ENCODE measurements at regions not wholly inside any gene's neighbourhood (a gene's known extent, or its start where the extent isn't known, plus 50 kb on each side); places are given as distances from the start of the nearest gene placed in this dataset.

DNA sequence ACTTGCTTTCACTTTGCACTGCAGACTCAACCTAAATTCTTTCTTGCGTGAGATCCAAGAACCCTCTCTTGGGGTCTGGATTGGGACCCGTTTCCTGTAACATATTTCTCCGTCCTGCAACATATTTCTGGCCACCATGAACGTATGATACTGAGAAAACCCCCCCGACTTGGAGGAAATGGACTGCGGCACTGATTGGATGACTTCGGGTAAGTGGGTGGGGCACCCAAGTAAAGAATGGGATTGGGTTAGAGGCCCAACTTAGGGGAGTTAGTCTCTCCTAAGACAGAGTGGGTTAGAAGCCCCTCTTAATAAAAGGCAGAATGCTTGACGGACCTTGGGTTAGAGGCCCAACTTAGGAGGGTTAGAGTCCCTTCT, 690.4 kb downstream of the UQCRFS1 start:
- DNase-seq: no peak

DNA sequence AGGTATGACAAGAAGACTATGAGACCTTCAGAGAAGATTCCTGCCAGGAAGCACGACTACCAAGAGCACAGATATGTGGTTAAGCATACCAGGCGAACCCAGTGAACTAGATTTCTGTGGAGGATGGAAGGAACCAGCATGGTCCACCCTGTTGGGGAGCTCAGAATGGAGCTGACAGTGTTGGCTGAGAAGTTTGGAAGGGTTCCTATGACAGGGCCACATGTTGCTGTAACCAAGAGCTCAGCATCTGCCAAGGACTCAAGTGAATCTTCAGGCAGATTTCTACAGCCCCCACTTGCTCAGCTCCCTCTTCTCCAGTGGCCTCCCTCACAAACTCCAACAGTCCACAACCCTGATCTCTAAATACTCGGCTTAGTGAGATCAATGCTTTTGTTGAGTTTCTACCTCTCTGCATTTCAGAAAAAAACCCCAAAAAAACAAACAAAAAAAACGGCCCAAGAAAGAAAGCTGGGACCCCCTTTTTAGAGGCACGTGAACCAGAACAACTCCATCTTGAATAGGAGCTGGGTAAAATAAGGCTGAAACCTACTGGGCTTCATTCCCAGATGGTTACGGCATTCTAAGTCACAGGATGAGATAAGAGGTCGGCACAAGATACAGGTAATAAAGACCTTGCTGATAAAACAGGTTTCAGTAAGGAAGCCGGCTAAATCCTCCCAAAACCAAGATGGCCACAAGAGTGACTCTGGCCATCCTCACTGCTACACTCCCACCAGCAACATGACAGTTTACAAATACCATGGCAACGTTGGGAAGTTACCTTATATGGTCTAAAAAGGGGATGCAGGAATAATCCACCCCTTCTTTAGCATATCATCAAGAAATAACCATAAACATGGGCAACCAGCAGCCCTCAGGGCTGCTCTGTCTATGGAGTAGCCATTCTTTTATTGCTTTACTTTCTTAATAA, 691.1 kb downstream of the UQCRFS1 start:
- DNase-seq: no peak

DNA sequence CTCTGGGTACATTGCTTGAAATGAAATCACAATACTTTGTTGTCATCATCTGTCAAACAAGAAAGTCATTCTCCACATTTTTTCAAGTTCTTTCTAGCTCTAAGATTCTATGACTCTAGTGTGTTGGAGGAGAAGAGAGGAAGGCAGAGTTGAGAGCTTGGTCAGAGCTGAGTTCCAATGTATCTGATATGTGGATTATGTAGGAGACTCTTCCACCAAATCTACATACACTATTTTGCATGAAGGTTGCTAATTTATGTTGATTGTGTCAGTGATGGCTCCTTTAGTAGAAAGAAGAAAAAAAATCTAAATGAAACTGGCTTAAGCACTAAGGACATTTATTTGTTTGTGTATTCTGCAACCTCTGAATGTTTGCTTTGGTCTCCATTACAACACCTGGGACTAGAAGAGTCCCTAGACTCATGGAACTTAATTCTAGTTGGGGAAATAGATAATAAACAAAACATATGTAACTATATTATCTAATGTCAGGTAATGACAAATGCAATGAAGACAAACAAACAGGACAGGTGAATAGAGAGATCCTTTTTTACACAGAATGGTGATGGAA, 691.9 kb downstream of the UQCRFS1 start:
- no peak for DNase-seq

DNA sequence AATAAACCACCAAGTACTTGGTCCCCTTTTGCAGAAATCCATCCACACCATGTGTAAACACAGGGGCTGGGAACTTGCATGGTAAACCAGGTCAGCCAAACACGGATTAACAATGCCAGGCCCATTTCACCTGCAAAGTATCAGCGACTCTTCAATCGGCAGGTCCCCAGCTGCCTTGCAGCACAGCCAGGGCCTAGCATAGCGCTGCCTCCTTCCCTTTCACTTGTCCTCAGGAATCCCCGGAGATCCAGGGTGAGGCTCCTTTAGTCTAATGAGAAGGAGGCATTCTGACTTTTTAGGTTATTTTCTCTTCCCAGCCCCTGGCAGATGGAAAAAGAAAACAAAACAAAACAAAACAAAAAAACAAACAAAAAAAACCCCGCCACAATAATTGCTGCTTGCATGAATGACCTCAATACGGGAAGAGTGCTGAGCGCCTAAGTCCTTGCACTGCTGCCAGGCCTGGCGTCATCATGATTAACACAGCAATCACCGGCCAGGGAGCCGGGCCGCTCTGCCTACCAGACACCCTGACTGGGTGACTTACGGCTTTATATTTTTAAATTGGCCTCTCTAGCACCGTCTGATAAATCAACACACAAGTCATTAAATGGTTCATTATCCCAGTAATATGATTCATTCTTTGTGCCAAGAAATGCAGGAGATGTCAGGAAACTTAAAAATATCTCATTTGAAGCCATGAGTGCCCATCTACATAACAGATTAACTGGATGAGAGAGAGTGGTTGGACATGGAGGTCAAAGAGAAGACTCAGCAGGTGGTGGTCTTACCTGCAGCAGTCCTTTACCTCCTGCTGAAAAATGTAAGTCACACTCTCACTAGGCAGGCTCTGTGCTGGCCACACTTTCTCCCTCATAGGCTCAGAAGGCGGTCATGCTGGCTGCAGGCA, 692.7 kb downstream of the UQCRFS1 start:
- DNase-seq: no peak

DNA sequence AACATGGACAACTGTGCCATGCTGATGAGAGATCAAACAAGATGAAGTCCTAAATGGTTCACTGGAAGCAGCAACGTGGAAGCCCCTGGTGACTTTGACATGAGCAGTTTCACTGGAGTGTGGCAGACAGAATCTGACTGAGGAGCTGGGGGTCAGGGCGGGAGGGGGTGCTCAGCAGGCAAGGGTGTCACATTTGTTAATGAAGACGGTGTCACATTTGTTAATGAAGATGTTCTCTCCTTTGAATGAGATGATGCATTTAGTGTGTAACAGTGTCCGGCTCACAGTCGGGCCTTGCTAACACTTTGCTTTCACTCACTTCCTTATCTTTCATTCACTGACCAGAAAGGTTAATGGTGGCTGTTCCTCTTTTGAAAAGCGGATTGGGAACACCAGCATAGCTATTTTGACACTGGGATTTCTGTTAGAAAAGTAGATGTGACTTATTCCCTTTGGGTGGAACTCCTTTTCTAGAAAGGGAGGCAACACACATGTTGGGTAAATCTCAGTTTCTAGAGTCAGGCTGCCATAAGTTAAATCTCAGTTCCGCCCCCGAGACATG, 693.7 kb downstream of the UQCRFS1 start:
- DNase-seq: no peak

DNA sequence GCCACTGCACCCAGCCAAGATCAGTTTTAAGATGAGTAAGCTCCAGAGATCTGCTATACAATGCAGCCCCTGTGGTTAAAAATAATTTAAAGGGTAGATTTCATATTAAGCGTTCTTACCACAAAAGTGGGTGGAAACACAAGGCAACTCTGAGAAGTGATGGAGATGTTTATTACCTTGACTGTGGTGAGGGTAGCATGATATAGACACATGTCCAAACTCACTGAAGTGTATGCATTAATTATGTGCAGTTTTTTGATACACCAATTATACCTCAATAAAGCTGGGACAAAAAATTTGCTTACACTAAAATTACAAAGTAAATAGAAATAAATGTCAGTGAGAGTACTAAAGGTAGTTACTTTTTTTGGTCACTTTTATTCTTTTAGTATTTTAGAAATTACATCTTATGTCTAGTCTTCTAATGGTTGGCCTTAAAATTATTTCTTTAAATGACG, 696.5 kb downstream of the UQCRFS1 start:
- DNase-seq: no peak

DNA sequence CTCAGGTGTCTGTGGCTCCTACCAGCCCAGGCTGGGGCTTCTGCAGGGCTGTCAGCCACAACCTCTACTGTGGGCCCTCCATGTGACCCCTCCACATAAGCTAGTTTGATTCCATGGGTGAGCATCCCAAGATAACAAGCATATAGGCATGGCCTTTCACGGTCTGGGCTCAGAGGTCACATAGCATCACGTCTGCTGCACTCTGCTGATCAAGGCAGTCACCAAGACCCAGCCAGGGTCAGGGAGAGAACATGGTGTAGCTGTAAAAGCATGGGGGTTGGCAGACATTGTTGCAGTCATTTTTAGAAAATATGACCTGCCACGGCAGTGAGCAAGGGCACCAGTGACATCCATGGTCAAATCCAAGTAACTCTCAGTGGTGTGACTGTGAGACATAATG, 698.8 kb downstream of the UQCRFS1 start:
- no peak for DNase-seq

DNA sequence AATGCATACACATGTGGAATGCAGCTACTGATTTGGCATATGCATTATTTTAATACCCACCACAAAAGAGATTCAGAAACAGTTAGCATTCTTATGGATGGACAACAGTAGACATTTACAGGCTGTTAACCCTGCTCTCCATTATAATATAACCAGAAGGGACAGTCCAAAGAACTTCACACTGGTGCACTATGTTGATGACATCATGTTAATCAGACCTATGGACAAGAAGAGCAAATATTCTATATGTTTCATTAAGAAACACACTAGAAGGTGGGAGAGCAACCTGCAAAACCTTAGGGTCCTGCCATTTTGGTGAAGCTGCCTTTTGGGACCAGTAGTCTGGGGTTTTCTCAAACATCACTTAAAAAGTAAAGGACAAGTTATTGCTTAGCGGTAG, 701.3 kb downstream of the UQCRFS1 start:
- DNase-seq: no peak

DNA sequence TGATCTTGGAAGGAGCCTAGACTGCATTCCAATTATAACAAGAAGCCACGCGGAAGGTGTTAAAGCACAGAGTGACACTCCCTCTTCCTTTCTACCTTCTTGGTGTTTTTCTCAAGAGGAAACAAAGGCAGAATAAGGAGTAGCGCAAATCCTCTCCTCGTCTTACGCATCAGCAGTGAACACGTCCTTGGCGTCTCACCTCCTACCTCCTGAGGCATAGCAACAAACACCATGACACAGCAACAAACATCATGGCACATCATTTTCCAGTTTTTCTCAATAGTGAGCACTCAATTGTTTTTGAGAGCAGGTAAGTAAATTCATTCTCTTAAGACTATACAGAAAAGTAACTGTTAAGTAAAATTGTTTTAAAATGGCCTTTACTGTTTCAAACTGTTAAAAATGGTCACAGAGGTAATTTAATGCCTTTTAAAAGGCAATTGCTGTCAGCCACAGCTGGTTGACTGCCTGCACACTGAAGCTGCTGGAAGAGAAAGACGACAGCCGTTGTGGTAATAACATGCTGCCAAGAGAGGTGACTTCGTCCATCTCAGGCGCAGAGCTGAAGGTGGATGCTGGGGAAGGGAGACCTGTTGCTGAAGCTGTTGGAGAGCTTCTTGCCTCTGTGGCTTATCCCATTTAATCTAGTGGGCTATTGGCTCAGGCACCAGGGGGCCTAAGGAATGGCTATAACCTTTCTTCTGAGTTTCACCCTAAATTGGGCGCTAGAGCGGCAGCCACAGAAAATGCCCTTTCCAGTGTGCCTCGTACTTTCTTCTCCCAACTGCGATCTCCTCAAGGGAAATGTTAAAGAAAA, 703.7 kb downstream of the UQCRFS1 start:
- DNase-seq: no peak

DNA sequence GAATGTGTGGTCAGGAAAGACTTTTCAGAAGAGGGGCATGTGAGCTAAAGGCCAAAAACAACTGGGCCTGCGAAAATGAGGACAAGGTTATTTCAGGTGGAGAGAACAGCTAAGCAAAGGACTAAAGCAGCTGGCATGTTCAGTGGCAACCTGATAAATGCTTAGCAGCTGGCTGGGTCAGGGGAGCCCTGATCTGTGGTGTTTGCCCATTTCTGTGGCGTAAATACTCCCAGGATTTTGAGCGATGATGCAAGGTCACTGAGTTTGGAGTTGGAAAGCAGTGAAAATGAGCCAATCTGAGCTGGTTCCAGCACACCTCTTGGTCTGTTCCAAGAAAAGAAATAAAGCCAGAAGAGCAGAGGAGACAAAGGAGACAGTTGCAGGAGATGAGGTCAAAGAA, 704.3 kb downstream of the UQCRFS1 start:
- DNase-seq: no peak

DNA sequence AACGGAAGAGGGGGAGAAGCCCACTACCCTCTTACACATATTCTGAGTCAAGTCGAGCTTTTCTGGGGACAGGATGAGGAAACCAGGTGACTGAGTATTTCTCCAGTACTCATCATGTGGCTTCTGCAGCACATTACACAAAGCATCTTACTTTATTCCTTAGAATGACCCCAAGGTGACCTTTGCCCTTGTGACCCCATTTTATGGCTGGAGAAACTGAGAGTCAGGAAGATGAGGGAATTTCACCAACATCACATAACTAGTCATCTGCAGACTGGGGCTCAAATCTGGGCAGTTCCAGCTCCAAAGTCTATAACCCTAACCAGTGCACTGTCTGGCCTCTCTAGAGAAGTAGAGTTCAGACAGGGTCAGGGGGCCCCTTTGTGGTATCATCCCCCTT, 707.0 kb downstream of the UQCRFS1 start:
- no peak for DNase-seq

DNA sequence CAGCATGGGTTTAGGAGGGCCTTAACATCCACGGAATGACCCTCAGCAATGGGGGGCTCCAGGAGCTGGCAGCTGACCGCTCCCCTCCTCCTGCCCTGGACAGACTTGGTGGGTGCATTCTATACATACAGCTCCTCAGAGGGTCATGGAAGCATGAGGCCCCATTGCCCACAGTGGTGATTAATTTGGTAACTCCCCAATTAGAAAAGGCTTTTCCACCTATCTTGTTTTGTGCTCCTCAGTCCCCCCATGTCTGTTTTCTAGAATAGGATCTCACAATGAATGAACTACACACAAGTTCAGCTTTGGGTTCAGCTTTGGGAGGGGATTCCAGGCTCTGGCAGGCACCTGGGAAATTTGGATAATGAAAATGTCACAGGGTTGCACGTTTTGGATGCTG, 707.8 kb downstream of the UQCRFS1 start:
- DNase-seq: no peak

DNA sequence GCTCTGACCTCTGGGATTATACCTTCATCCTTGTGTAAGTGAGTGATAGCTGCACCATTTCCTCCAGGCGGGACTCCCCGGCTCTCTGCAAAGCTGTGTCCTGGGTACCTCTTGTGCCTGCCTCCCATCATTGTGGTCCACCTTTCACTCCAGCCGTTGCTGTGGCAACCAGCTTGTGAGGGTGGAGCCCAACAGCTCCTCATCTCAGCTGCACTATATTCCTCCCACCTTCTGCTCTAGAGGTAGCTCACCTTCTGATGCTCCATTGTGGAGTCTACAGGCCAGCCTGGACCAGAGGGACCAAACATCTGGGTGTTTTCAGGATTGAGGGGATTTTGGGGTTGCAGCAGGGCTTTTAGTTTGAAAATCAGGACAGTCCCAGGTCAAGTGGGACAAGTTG, 708.2 kb downstream of the UQCRFS1 start:
- no peak for DNase-seq

DNA sequence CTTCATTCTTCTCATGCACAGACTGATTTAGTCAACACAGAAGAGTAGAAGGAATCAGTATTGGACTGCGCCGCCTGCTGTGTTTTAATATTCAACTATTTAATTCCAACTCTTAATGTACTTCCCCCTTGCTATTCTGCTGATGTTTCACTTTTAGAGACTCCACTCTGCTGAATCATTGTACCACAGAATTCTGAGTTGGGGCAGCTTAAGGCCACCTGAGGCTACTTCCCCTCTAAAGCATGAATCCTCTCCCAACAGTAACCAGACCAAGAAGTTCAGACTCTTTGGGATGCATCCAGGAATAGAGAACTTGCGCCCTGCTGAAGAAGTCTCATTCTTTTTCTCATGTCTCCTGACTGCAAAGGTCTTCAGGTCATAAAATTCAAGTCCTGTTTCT, 708.8 kb downstream of the UQCRFS1 start:
- no peak for DNase-seq

DNA sequence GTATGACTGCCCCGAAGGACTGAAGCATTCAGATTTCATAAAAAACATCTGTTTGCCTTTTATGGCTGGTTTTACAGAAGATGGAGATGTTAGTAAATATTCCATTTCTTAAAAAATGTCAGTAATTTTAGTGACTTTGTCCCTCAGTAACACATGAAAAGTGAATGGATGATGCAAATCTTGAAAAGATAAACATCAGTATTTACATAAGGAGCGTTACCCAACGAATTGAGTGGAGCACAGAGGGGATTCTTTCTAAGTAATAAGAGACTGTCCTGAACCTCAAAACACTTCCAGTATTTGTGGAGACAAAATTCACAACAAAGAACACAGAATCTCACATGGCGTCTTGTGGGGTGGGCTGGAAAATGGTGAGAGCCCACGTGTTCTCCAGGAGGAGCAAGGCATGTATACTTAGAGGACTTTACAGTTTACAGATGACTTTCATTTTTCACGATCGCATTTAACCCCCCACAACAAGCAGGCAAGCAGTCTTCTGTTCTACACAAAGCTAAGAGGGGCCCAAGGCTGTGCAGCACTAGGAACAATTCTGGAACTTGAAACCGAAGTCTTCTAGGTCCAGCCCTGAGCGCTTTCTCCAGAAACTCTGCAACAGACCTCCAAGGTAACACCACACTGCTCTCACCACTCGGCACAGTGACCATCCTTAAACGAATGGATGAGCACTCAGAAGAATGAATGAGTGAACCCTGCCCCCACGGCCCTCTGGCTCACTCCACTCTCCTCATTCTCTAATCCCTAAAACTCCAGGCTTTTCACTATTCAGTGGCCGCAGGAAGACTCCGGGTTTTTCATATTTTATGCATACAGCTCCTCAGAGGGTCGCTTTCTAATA, 709.8 kb downstream of the UQCRFS1 start:
- DNase-seq: no peak

DNA sequence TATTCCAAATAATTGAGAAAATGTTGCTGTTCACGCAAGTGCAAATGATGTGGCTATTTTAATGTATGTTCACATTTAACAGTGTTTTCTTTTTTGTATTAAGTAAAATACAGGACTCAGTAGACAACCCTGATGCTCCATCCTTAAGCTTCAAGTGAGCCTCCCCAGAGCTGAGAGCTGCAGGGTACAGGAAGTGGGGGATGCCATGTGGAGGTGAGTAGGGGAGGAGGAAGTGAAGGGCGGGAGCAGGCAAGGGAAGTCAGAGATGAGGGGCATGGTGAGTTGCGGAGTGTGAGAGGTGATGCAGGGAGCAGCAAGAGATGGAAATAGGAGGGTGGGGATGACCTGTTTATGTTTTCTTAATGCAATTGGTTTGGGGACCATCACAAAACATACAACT, 711.0 kb downstream of the UQCRFS1 start:
- no peak for DNase-seq

DNA sequence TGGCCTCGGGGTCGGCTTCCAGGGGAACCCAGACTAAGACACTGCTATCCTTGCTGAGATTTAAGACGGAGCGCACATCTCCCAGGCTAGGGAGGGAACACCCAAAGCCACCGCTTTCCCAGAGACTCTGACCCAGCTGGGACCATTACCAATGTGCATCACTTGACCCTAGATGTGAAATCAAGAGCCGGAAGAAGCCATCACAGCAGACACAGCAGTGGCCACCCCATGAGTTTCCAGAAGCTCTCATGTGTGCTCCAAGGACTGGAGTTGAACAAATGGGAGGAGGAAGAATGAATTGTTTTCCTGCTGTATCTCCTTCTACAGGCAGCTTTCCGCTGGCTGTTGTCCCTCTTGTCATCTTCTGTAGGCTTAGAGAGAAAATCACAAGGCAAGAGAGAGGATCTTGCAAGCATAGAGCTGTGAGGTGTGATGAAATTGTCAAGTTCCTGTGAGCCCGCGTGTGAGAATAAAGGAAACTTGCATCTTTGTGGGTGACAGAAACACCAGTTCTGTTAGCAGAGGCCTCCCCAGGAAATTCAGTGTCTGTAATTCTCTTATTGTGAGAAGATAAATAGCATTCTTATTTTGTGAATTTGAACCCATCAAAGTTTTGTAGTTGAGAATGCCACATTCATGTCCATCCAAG, 711.8 kb downstream of the UQCRFS1 start:
- DNase-seq: no peak

DNA sequence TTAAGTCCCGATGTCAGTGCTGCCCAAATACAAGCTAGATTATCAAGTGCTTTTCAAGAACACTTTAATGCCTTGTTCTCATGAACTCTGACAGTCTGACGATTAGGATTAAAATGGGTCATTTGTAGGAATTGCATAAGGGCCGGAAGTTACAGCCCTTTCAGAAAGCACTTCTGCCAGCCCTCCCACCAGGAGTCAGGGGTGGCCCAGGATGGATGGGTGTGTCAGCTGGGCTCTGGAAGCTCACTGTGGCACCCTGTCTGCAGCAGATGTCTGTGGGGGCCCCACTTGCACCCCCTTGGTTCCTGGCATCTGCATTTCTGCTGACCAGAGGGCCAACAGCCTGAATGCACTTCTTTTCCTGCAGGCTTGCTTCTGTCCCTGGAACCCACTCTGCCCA, 712.7 kb downstream of the UQCRFS1 start:
- no peak for DNase-seq

DNA sequence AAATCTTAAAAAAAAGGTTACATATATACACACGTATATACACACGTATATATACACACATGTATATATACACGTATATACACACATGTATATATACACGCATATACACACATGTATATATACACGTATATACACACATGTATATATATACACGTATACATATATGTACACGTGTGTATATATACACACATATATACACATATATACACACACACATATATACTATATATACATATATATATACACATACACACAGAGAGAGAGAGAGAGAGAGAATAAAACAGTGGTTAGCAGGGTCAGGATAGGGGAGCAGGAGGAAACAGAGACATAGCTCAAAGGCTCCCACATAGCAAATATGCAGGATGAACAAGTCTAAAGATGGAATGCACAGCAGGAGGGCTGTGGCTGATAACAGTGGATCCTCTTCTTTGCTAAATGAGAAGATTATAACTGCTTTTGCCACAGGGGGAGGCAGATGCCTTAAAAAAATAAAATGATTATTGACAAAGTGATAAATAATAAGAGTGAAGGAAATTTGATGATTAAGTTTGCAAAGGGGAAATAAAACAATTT, 714.5 kb downstream of the UQCRFS1 start:
- DNase-seq: no peak

DNA sequence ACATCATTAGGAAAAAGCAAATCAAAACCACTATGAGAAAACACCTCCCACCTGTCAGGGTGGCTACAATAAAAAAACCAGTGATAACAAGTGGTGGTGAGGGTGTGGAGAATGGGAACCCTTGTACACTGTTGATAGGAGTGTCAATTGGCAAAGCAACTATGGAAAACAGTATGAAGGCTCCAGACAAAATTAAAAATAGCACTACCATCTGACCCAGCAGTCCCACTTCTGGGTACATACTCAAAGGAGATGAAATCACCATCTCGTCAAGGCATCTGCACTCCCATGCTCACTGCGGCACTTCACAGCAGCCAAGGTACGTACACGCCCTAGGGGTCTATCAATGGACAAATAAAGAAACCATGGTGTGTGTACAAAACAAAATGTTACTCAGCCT, 715.1 kb downstream of the UQCRFS1 start:
- no peak for DNase-seq

Data from NCI-H2081 (cell line).